ENCODE measurements at regions not wholly inside any gene's neighbourhood (a gene's known extent, or its start where the extent isn't known, plus 50 kb on each side); places are given as distances from the start of the nearest gene placed in this dataset.

DNA sequence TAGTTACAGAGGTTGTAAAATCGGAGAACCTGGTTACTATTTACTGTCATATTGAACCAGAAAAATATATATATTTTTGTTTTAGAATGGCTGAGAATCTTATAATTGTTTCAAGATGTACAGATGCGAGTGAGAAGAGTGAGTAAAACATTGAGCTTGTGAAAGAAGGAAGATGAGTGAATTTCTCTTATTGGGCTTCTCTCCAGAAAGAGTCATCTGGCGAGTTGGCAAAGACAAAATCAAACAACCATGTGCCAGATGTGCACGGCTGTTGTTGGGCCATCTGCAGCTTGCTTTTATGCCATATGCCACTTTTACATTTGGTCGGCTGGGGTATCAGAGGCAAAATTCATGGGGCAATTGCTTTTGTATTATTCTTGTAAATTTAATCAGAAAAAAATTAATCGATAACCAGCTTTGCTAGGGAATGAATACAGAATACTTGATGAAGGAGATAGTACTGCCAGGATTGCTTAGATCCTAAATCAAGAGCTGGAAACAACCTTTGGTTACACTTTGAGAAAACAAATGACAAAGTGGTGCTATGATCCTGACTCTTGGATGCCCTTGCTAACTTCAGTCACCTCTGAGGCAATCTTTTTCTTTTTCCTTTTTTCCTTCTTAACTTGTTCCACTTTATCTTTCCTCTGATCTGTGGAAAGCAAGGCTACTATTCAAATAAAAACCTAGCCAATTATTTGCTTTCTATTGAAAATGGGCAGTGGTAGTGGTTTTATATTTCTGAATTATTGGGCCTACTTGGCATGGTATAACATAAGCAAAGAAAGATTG lies 97.1 kb upstream of the GRIK2 start:
- no peak for TF ChIP-seq POLR2A (IDR thresholded peaks at IDR 0.05)
- TF ChIP-seq, protein P1, sequence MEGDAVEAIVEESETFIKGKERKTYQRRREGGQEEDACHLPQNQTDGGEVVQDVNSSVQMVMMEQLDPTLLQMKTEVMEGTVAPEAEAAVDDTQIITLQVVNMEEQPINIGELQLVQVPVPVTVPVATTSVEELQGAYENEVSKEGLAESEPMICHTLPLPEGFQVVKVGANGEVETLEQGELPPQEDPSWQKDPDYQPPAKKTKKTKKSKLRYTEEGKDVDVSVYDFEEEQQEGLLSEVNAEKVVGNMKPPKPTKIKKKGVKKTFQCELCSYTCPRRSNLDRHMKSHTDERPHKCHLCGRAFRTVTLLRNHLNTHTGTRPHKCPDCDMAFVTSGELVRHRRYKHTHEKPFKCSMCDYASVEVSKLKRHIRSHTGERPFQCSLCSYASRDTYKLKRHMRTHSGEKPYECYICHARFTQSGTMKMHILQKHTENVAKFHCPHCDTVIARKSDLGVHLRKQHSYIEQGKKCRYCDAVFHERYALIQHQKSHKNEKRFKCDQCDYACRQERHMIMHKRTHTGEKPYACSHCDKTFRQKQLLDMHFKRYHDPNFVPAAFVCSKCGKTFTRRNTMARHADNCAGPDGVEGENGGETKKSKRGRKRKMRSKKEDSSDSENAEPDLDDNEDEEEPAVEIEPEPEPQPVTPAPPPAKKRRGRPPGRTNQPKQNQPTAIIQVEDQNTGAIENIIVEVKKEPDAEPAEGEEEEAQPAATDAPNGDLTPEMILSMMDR (IDR thresholded peaks at IDR 0.05) = no peak

Data from thyroid gland (tissue), 4 donors.